ENCODE measurements at regions not wholly inside any gene's neighbourhood (a gene's known extent, or its start where the extent isn't known, plus 50 kb on each side); places are given as distances from the start of the nearest gene placed in this dataset.

GRCh38 chr13:106310291-106310865 is 225.1 kb downstream of the EFNB2 start:
- TF ChIP-seq GATA3 (IDR thresholded peaks at IDR 0.05; ENCODE audit: low read depth, low read length) (no peak), GATA2 (IDR thresholded peaks at IDR 0.05; ENCODE audit: low read depth, low read length) (no peak)

Measured in SH-SY5Y (cell line).